Tibial nerve (tissue), 4 donors: ENCODE measurements at regions not wholly inside any gene's neighbourhood (a gene's known extent, or its start where the extent isn't known, plus 50 kb on each side); places are given as distances from the start of the nearest gene placed in this dataset.

Source experiments
- DNase-seq, 2 donors: peaks; one replicate each; pipeline ENCODE4 v3.0.0-alpha.2; 2019; ENCODE audit warnings: low spot score in 2 of 2
- H3K27ac ChIP-seq, 4 donors: fragments of 200-600 bp; sonication (generic) in 3 of 4; one replicate each; pipeline ENCODE4 v1.5.1; 2017 to 2019; ENCODE audit warnings: mild to moderate bottlenecking in 1 of 4
- H3K27me3 ChIP-seq, 2 donors: fragments of 200-600 bp; sonication (generic) in 1 of 2; one replicate each; pipeline versions ENCODE4 v1.5.1 to v1.6.0; 2017 to 2019
- H3K36me3 ChIP-seq, 3 donors: fragments of 200-600 bp; sonication (generic); one replicate each; pipeline ENCODE4 v1.5.1; 2018 to 2019
- H3K4me1 ChIP-seq, 4 donors: fragments of 200-600 bp; sonication (generic) in 3 of 4; one replicate each; pipeline ENCODE4 v1.5.1; 2017 to 2019
- H3K4me3 ChIP-seq, 4 donors: fragments of 200-600 bp; sonication (generic) in 3 of 4; one replicate each; pipeline ENCODE4 v1.5.1; 2017 to 2019; ENCODE audit warnings: mild to moderate bottlenecking in 1 of 4, moderate library complexity in 1 of 4
- H3K9me3 ChIP-seq, 4 donors: fragments of 200-600 bp; sonication (generic) in 3 of 4; one replicate each; pipeline ENCODE4 v1.5.1; 2017 to 2019
- EP300 ChIP-seq, 2 donors: sonication (generic); formaldehyde crosslinking; IDR thresholded peaks; one replicate each; pipeline ENCODE4 v1.6.1; 2017; ENCODE audit warnings: antibody characterized with exemption in 2 of 2, mild to moderate bottlenecking in 1 of 2
- POLR2A ChIP-seq, 2 donors: fragments of 450-650 bp; IDR thresholded peaks; one replicate each; pipeline ENCODE4 v1.6.1; 2017; ENCODE audit warnings: antibody characterized with exemption in 2 of 2, mild to moderate bottlenecking in 2 of 2, moderate library complexity in 2 of 2
- WGBS, 2 donors: methylation state at CpG; one replicate each; pipeline ENCODE4 v1.1.5; 2018; 5-methylcytosine and 5-hydroxymethylcytosine counted together
- TF ChIP-seq, protein P1 (sequence below), 5 experiments: fragments of 200-600 bp in 3 of 5; fragments of 450-650 bp in 2 of 5; sonication (generic) in 3 of 5; IDR thresholded peaks; one replicate each; pipeline ENCODE4 v1.5.1; 2016 to 2019; ENCODE audit warnings: antibody characterized with exemption in 5 of 5, mild to moderate bottlenecking in 3 of 5, moderate library complexity in 2 of 5

DNA sequence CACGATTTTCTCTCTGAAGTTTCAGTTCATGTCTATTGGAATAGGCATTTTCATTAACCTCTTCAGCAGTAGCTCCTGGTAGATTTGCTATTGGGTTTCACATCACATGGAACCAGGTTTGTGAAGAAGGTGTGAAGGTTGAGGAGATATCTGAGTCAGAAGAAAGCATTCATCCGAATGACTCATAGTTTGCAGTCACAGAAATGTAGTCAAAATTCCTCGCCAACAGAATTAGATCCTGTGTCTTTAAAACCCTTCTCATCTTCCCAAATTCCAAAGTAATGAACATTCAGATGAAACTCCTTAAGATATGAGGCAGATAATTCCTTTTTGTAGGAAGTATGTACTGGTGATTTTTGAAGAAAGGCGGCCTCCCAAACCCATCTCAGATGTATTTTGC is 125.0 kb upstream of the LARGE1 start:
- WGBS, 2 donors: 73 to 75% methylated on average over 4 of the region's 4 CpGs
- no peaks in the 10 kb centered on the region for H3K4me1 ChIP-seq
- H3K27me3 ChIP-seq: no peaks in the 10 kb centered on the region
- H3K9me3 ChIP-seq: no peaks in the 10 kb centered on the region
- H3K27ac ChIP-seq: no peak overlapping the region
- no peak for TF ChIP-seq POLR2A (IDR thresholded peaks at IDR 0.05)
- no peak for TF ChIP-seq EP300 (IDR thresholded peaks at IDR 0.05)
- TF ChIP-seq, protein P1, sequence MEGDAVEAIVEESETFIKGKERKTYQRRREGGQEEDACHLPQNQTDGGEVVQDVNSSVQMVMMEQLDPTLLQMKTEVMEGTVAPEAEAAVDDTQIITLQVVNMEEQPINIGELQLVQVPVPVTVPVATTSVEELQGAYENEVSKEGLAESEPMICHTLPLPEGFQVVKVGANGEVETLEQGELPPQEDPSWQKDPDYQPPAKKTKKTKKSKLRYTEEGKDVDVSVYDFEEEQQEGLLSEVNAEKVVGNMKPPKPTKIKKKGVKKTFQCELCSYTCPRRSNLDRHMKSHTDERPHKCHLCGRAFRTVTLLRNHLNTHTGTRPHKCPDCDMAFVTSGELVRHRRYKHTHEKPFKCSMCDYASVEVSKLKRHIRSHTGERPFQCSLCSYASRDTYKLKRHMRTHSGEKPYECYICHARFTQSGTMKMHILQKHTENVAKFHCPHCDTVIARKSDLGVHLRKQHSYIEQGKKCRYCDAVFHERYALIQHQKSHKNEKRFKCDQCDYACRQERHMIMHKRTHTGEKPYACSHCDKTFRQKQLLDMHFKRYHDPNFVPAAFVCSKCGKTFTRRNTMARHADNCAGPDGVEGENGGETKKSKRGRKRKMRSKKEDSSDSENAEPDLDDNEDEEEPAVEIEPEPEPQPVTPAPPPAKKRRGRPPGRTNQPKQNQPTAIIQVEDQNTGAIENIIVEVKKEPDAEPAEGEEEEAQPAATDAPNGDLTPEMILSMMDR (IDR thresholded peaks at IDR 0.05): no peak
- no peaks in the 10 kb centered on the region for H3K36me3 ChIP-seq
- no peak for DNase-seq
- no peak overlapping the region for H3K4me3 ChIP-seq

DNA sequence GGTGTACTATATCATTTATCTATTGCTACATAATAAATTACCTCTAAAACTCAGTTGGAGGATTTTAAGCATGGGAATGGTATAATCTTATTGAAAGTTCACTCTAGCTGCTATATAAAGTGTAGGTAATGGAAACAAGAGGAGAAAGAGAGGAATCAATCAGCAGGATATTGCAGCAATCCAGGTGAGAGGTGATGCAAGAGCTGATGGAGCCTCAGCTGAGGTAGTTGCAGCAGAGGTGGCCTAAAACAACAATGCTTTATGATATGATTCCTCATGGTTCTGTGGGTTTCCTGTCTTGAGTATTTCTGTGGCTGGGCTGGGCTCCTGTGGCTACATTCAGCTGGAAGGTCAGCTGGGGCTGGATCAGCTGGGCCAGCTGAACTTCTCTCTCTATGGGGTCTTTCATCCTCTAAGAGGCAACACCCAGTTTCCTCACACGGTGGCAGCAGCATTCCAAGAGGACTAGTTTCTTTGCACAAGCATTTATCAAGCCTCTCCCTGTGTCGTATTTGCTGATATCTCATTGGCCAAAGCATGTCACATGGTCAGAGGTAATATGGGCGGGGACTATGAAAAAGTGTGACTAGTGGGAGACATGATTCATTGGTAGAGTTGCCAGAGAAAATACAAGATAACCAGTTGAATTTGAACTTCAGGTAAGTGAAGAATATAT is 135.4 kb upstream of the LARGE1 start:
- 37 to 41% methylated on average over 3 of the region's 3 CpGs for WGBS, 2 donors
- Histone ChIP-seq H3K27ac (no peak overlapping the region), H3K36me3 (no peaks in the 10 kb centered on the region), H3K4me1 (no peaks in the 10 kb centered on the region), H3K9me3 (peaks cover 0 to 23% (median 0%) of the 10 kb centered on the region in 4 donors), H3K27me3 (no peaks in the 10 kb centered on the region), H3K4me3 (no peak overlapping the region)
- DNase-seq: no peak
- no peak for TF ChIP-seq POLR2A (IDR thresholded peaks at IDR 0.05)
- no peak for TF ChIP-seq EP300 (IDR thresholded peaks at IDR 0.05)
- TF ChIP-seq, protein P1 (IDR thresholded peaks at IDR 0.05): no peak

DNA sequence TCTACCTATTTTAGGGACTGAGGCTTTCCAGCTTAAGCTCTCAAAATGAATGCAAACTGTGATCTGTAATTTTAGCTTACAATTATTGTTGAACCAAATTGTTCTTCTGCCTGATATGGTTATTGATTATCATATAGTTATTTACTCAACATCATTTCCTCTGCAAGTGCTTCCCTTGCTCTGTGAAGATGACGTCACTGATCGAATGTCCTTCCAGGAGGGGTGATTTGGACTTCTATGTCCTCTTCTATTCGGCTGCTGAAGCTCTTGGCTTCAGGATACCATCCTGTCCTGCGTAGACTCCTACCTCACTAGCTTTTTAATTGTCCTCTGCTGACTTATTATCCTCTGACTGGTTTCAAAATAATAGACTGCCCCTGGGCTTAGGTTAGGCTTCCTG is 137.4 kb upstream of the LARGE1 start:
- Histone ChIP-seq H3K4me3 (no peak overlapping the region), H3K27me3 (no peaks in the 10 kb centered on the region), H3K9me3 (peaks cover 0 to 23% (median 0%) of the 10 kb centered on the region in 4 donors), H3K36me3 (no peaks in the 10 kb centered on the region), H3K4me1 (no peaks in the 10 kb centered on the region), H3K27ac (no peak overlapping the region)
- TF ChIP-seq POLR2A (IDR thresholded peaks at IDR 0.05) (no peak), EP300 (IDR thresholded peaks at IDR 0.05) (no peak)
- TF ChIP-seq, protein P1 (IDR thresholded peaks at IDR 0.05): no peak
- no peak for DNase-seq
- 85% methylated on average over 4 of the region's 4 CpGs for WGBS, 2 donors

DNA sequence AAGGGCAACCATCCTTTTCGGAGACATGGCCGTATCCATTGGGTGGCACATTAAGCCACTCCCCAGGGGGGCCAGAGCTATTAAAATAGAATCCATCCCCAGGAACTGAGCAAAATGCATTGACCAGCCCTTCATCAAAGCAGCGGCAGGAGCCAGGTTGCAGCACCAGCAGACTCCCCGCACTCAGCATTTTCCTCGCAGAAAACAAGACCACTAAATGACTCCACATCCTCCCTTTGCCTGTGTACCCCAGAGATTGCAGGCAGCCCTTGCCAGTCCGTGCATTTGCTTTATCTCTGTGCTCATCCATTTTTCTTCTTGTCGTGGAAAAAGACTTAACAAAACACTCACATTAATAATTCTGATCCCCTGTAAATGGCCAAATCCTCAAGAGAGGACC is 144.4 kb upstream of the LARGE1 start:
- Histone ChIP-seq H3K4me3 (no peak overlapping the region), H3K27ac (no peak overlapping the region), H3K9me3 (peaks cover 0 to 7% (median 0%) of the 10 kb centered on the region in 4 donors), H3K4me1 (no peaks in the 10 kb centered on the region), H3K27me3 (no peaks in the 10 kb centered on the region), H3K36me3 (no peaks in the 10 kb centered on the region)
- no peak for DNase-seq
- TF ChIP-seq EP300 (IDR thresholded peaks at IDR 0.05) (no peak), POLR2A (IDR thresholded peaks at IDR 0.05) (no peak)
- TF ChIP-seq, protein P1 (IDR thresholded peaks at IDR 0.05): no peak
- 78 to 79% methylated on average over 7 of the region's 7 CpGs for WGBS, 2 donors

DNA sequence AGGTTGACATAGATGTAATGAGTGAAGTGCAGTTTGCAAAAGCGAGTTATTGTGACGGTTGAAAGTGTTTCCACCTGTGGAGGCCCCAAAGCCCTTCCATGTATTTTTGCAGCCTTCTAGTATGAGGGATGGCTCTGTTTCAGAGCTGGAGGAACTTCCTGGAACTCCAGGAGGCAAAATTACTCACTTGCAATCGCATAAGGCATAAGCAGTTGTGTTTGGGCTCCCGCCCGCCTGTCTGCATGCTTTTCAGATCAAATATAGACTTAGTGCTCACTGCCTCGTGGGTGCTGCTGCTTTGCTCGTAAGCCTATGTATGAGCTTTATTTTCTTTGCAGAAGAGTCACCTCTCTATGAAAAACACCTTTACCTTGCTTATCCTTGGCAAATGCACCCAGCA is 146.8 kb upstream of the LARGE1 start:
- 76 to 79% methylated on average over 7 of the region's 7 CpGs for WGBS, 2 donors
- H3K9me3 ChIP-seq: no peaks in the 10 kb centered on the region
- no peak for TF ChIP-seq EP300 (IDR thresholded peaks at IDR 0.05)
- TF ChIP-seq POLR2A (IDR thresholded peaks at IDR 0.05): no peak
- TF ChIP-seq, protein P1 (IDR thresholded peaks at IDR 0.05): no peak
- DNase-seq: no peak
- H3K4me1 ChIP-seq: no peaks in the 10 kb centered on the region
- H3K27me3 ChIP-seq: no peaks in the 10 kb centered on the region
- H3K36me3 ChIP-seq: no peaks in the 10 kb centered on the region
- no peak overlapping the region for H3K4me3 ChIP-seq
- no peak overlapping the region for H3K27ac ChIP-seq
